A673 (cell line): ENCODE measurements at regions not wholly inside any gene's neighbourhood (a gene's known extent, or its start where the extent isn't known, plus 50 kb on each side); places are given as distances from the start of the nearest gene placed in this dataset.

ENCODE experiments used
- BruUV-seq: library from RNA; stranded (reverse); fragments of 400-500 nt; replicated peaks from 2 replicates; lab custom pipeline; 2021; lab: Mats Ljungman, UMichigan
- CTCF ChIA-PET: fragments of 300-600 bp; sonication (Branson Sonifier 250); formaldehyde crosslinking; loops from one replicate; lab custom pipeline; 2022; ENCODE audit warnings: antibody characterized with exemption; lab: Charles Lee
- POLR2A ChIA-PET: fragments of 300-600 bp; sonication (Branson Sonifier 250); formaldehyde crosslinking; loops from one replicate; lab custom pipeline; 2022; ENCODE audit warnings: antibody characterized with exemption; ENCODE audit not compliant: low non-redundant PET; lab: Charles Lee
- DNase-seq: peaks from one replicate; pipeline ENCODE4 v3.0.0-alpha.2; 2015; ENCODE audit warnings: low spot score
- H3K27ac ChIP-seq: fragments of 200-600 bp; sonication (generic); 2 replicates; pipeline ENCODE4 v1.5.1; 2016; ENCODE audit warnings: mixed run types, low read depth, mild to moderate bottlenecking, mixed read lengths, antibody characterized with exemption, low read length; ENCODE audit not compliant: poor library complexity, severe bottlenecking
- H3K27me3 ChIP-seq: fragments of 200-600 bp; sonication (generic); replicated peaks from 2 replicates; pipeline ENCODE4 v1.6.1; 2017; ENCODE audit warnings: mixed run types, low read depth, mild to moderate bottlenecking, mixed read lengths, antibody characterized with exemption, low read length; ENCODE audit not compliant: insufficient read depth, poor library complexity
- H3K36me3 ChIP-seq: fragments of 200-600 bp; sonication (generic); 2 replicates; pipeline ENCODE4 v1.6.1; 2016; ENCODE audit warnings: mixed run types, mild to moderate bottlenecking, mixed read lengths, antibody characterized with exemption, low read length; ENCODE audit not compliant: insufficient read depth, poor library complexity, severe bottlenecking
- H3K4me1 ChIP-seq: fragments of 200-600 bp; sonication (generic); 2 replicates; pipeline ENCODE4 v1.6.1; 2017; ENCODE audit warnings: mixed run types, mild to moderate bottlenecking, mixed read lengths, antibody characterized with exemption, low read length; ENCODE audit not compliant: insufficient read depth, poor library complexity, severe bottlenecking
- H3K4me3 ChIP-seq: fragments of 200-600 bp; sonication (generic); 2 replicates; pipeline ENCODE4 v1.5.1; 2016; ENCODE audit warnings: low read depth, mixed run types, mild to moderate bottlenecking, mixed read lengths, low read length; ENCODE audit not compliant: poor library complexity, severe bottlenecking
- H3K9me3 ChIP-seq: fragments of 200-600 bp; sonication (generic); 2 replicates; pipeline ENCODE4 v1.6.1; 2016; ENCODE audit warnings: mixed run types, low read depth, mild to moderate bottlenecking, mixed read lengths, antibody characterized with exemption, low read length; ENCODE audit not compliant: poor library complexity, severe bottlenecking
- EZH2 ChIP-seq: fragments of 200-600 bp; sonication (generic); IDR thresholded peaks from 2 replicates; pipeline ENCODE4 v1.6.1; 2017; ENCODE audit warnings: borderline replicate concordance, low read depth, mild to moderate bottlenecking, mixed read lengths, antibody characterized with exemption, low read length; ENCODE audit not compliant: poor library complexity, severe bottlenecking
- intact Hi-C: fragments of 100-400 bp; cut with micrococcal nuclease; formaldehyde crosslinking; loops from one replicate; pipeline ENCODE4 v1.10.0; 2022; ENCODE audit not compliant: unreplicated experiment
- TF ChIP-seq, protein P1 (sequence below): fragments of 300-800, 200-600 bp; sonication (generic); conservative IDR thresholded peaks from 2 replicates; pipeline ENCODE4 v1.5.1; 2017; ENCODE audit warnings: low read depth, mild to moderate bottlenecking, antibody characterized with exemption, low read length, moderate library complexity, mixed read lengths

DNA sequence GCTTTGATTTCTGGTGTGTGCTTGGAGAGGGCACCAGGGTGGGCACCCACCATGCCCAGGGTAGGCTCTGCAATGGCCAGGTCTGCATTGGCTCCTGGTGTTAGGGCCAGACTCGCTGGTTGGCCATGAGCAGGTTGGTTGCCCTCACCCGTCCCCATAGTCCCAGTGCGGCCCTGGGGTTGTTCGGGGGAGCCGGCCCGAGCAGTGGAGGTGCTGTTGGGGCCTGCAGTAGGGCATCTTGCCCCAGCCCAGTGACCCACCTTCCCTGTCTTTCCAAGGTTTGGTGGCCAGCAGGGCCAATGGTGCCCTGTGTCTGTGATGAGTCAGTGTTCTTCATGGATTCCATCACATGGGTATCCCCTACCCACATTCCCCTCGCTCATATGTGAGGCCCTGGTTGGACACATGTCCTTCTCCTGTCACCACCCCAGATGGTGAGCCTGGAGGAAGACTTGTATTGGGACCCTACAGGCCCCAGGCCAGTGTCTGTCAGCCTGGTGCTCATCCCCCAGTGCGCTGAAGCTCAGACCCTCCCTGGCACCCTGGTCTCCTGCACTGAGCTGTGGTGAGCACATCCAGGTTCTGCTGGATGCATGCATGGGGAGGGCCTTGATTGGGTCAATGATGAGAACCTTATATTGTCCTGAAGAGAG, 190.1 kb downstream of the UBE3A start:
- H3K27ac ChIP-seq, result no peak overlapping the region
- POLR2A ChIA-PET, result no interaction called here

DNA sequence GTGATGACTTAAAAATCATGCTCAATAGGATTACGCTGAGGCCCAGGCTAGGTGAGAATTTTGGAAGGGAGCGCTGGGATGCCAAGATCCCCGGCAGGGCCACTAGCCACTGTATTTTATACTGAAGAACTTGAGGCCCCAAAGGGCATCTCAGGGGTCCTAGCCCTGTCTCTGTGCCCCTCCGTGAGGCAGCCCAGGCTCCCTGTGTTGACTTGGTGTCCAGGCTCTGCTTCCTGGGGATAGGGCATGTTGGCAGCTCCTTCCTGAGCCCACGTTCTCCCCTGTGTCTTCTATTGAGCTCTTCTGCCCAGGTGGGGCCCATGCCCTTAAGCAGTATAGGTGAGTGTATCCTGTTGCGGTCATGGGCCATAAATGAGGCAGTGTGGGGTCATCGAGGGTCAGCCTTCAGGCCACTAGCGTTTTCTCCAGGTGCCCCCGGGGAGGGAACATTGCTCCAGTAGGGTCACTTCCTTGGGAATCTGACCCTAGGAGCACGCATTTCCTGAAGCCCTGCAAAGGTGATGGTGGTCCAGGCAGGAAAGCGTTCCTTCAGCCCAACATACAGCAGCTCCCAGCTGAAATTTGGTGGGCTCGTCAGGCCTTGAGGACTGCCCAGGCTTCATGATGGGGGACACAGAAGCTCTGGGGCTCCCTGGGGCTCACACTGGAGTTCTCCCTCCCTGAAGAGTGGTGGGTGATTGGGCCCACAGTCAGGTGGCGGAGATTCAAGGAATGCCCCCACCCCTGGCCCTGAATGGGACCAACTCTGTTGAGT, 189.4 kb downstream of the UBE3A start:
- H3K9me3 ChIP-seq, result peaks cover 41% of the 10 kb centered on the region
- H3K4me3 ChIP-seq, result no peak overlapping the region
- H3K36me3 ChIP-seq, result no peaks in the 10 kb centered on the region
- ChIA-PET CTCF (no interaction called here), POLR2A (no interaction called here)
- no peak for TF ChIP-seq EZH2
- TF ChIP-seq, protein P1, sequence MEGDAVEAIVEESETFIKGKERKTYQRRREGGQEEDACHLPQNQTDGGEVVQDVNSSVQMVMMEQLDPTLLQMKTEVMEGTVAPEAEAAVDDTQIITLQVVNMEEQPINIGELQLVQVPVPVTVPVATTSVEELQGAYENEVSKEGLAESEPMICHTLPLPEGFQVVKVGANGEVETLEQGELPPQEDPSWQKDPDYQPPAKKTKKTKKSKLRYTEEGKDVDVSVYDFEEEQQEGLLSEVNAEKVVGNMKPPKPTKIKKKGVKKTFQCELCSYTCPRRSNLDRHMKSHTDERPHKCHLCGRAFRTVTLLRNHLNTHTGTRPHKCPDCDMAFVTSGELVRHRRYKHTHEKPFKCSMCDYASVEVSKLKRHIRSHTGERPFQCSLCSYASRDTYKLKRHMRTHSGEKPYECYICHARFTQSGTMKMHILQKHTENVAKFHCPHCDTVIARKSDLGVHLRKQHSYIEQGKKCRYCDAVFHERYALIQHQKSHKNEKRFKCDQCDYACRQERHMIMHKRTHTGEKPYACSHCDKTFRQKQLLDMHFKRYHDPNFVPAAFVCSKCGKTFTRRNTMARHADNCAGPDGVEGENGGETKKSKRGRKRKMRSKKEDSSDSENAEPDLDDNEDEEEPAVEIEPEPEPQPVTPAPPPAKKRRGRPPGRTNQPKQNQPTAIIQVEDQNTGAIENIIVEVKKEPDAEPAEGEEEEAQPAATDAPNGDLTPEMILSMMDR, result no peak
- BruUV-seq, result no TSS peak
- DNase-seq, result no peak
- H3K27ac ChIP-seq, result no peak overlapping the region
- no peaks in the 10 kb centered on the region for H3K4me1 ChIP-seq
- H3K27me3 ChIP-seq, result no peaks in the 10 kb centered on the region
- intact Hi-C loops, result no loop called here

More for the DNA sequence above, 190.1 kb downstream of the UBE3A start:
- CTCF ChIA-PET, result no interaction called here
- TF ChIP-seq, protein P1, result no peak
- no peak for TF ChIP-seq EZH2
- no peaks in the 10 kb centered on the region for H3K4me1 ChIP-seq
- no peaks in the 10 kb centered on the region for H3K36me3 ChIP-seq
- H3K27me3 ChIP-seq, result no peaks in the 10 kb centered on the region
- no peak overlapping the region for H3K4me3 ChIP-seq
- H3K9me3 ChIP-seq, result peaks cover 39% of the 10 kb centered on the region
- BruUV-seq, result no TSS peak
- intact Hi-C loops, result no loop called here
- DNase-seq, result no peak

DNA sequence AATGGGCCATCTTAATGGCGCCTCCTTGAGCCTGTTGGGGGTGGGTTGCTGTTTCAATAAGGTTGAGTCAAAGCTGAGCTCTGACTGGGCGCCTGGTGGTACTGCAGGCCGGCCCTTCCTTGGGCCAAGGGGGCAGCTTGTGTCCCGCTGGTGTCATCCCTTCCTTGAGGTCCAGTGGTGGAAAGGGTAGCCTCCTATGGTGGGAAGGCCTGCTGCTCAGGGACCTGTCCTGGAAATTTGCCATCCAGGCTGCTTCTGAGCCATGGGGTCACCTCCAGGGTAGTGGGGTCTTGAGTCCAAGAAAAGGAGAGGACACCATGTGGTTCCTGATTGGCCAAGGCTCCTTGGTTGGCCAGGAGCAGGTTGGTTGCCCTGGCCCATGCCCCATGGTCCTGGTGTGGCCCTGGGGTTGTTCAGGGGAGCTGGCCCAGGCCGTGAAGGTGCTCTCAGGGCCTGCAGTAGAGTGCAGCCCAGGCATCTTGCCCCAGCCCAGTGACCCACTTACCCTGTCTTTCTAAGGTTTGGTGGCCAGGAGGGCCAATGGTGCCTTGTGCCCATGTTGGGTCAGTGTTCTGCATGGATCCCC, 188.7 kb downstream of the UBE3A start:
- H3K4me3 ChIP-seq, result no peak overlapping the region
- H3K4me1 ChIP-seq, result no peaks in the 10 kb centered on the region
- TF ChIP-seq, protein P1, result no peak
- no peak for TF ChIP-seq EZH2
- intact Hi-C loops, result no loop called here
- ChIA-PET CTCF (no interaction called here), POLR2A (no interaction called here)
- no peak overlapping the region for H3K27ac ChIP-seq
- BruUV-seq, result no TSS peak
- no peaks in the 10 kb centered on the region for H3K36me3 ChIP-seq
- H3K27me3 ChIP-seq, result no peaks in the 10 kb centered on the region
- DNase-seq, result no peak
- H3K9me3 ChIP-seq, result peaks cover 44% of the 10 kb centered on the region
